NK-92 treated with Interleukin-12 subunit alpha and Interleukin-12 subunit beta, amount 100 ng/mL, for 24 hours (cell line): ENCODE measurements at regions not wholly inside any gene's neighbourhood (a gene's known extent, or its start where the extent isn't known, plus 50 kb on each side); places are given as distances from the start of the nearest gene placed in this dataset.

ENCODE experiments used
- DNase-seq: peaks from one replicate; lab custom pipeline; 2025; lab: John Stamatoyannopoulos, UW

- DNase-seq = no peak
These were observed 184.8 kb upstream of the SASH1 start for GRCh38 chr6:148157841-148158240.

GRCh38 chr6:148164645-148165044 lies 178.0 kb upstream of the SASH1 start:
- no peak for DNase-seq

GRCh38 chr6:148166339-148166968 lies 176.2 kb upstream of the SASH1 start:
- no peak for DNase-seq

GRCh38 chr6:148169706-148170105 lies 172.9 kb upstream of the SASH1 start:
- no peak for DNase-seq

- DNase-seq = no peak
These were observed 172.4 kb upstream of the SASH1 start for GRCh38 chr6:148170286-148170685.

GRCh38 chr6:148173548-148173947 lies 169.1 kb upstream of the SASH1 start:
- DNase-seq = no peak

GRCh38 chr6:148175550-148176188 lies 167.0 kb upstream of the SASH1 start:
- DNase-seq = no peak

GRCh38 chr6:148177589-148178233 lies 164.9 kb upstream of the SASH1 start:
- DNase-seq = no peak

- DNase-seq = no peak
These were observed 162.9 kb upstream of the SASH1 start for GRCh38 chr6:148179786-148180185.

- DNase-seq = no peak
These were observed 160.3 kb upstream of the SASH1 start for GRCh38 chr6:148182378-148182777.

- DNase-seq = no peak
These were observed 158.9 kb upstream of the SASH1 start for GRCh38 chr6:148183776-148184175.

GRCh38 chr6:148186916-148187315 lies 155.7 kb upstream of the SASH1 start:
- no peak for DNase-seq

- DNase-seq = no peak
These were observed 150.3 kb upstream of the SASH1 start for GRCh38 chr6:148192310-148192709.

- no peak for DNase-seq
These were observed 149.5 kb upstream of the SASH1 start for GRCh38 chr6:148193063-148193680.

GRCh38 chr6:148195511-148195910 lies 147.1 kb upstream of the SASH1 start:
- DNase-seq = no peak

GRCh38 chr6:148199584-148199983 lies 143.1 kb upstream of the SASH1 start:
- no peak for DNase-seq

GRCh38 chr6:148200293-148200692 lies 142.3 kb upstream of the SASH1 start:
- no peak for DNase-seq

- DNase-seq = no peak
These were observed 141.9 kb upstream of the SASH1 start for GRCh38 chr6:148200781-148201180.

GRCh38 chr6:148203281-148203925 lies 139.2 kb upstream of the SASH1 start:
- no peak for DNase-seq

- DNase-seq = peak; percentile 28
These were observed 138.7 kb upstream of the SASH1 start for GRCh38 chr6:148203970-148204369.

GRCh38 chr6:148208298-148208697 lies 134.3 kb upstream of the SASH1 start:
- no peak for DNase-seq

GRCh38 chr6:148211777-148212324 lies 130.8 kb upstream of the SASH1 start:
- no peak for DNase-seq
